ENCODE measurements at regions not wholly inside any gene's neighbourhood (a gene's known extent, or its start where the extent isn't known, plus 50 kb on each side); places are given as distances from the start of the nearest gene placed in this dataset.

DNA sequence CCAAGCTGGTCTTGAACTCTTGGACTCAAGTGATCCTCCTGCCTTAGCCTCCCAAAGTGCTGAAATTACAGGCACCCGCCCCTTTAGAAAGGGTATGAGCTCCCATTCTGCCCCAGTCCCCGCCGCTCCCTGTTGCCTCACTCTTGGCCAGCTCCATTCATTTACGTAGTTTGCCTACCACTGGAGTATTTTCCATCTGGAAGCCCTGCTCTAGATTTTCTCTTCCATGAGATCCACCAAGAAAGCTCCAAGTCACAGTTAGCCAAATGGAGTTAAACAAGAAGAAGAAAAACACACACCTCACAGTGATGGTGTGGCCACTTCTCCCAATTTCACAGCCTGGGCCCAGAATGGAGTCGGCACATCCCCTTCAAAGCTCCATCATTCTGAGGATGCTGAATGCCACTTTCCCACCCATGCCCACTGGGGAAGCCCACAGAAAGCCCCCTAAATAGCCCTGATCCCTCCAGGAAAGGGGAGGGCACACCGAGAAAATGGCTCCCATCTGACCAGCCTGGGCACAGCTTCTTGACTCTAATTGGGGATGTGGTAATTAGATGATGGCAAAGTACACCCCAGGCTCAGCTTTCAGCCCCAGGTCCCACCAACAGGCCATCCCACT, 381.2 kb downstream of the MN1 start:
- TF ChIP-seq, protein P1, sequence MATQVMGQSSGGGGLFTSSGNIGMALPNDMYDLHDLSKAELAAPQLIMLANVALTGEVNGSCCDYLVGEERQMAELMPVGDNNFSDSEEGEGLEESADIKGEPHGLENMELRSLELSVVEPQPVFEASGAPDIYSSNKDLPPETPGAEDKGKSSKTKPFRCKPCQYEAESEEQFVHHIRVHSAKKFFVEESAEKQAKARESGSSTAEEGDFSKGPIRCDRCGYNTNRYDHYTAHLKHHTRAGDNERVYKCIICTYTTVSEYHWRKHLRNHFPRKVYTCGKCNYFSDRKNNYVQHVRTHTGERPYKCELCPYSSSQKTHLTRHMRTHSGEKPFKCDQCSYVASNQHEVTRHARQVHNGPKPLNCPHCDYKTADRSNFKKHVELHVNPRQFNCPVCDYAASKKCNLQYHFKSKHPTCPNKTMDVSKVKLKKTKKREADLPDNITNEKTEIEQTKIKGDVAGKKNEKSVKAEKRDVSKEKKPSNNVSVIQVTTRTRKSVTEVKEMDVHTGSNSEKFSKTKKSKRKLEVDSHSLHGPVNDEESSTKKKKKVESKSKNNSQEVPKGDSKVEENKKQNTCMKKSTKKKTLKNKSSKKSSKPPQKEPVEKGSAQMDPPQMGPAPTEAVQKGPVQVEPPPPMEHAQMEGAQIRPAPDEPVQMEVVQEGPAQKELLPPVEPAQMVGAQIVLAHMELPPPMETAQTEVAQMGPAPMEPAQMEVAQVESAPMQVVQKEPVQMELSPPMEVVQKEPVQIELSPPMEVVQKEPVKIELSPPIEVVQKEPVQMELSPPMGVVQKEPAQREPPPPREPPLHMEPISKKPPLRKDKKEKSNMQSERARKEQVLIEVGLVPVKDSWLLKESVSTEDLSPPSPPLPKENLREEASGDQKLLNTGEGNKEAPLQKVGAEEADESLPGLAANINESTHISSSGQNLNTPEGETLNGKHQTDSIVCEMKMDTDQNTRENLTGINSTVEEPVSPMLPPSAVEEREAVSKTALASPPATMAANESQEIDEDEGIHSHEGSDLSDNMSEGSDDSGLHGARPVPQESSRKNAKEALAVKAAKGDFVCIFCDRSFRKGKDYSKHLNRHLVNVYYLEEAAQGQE (IDR thresholded peaks at IDR 0.05; ENCODE audit: insufficient read depth in 1 of 2, low read depth in 2 of 2, low read length in 2 of 2) = no peak
- TF ChIP-seq SIN3A (IDR thresholded peaks at IDR 0.05; ENCODE audit: borderline replicate concordance, insufficient read depth, low read length) (no peak), POLR2AphosphoS5 (IDR thresholded peaks at IDR 0.05; ENCODE audit: low read depth, low read length) (no peak), TAF1 (IDR thresholded peaks at IDR 0.05; ENCODE audit: borderline replicate concordance, insufficient read depth, low read length) (no peak), FOXP2 (optimal IDR thresholded peaks at IDR 0.05; ENCODE audit: borderline replicate concordance, extremely low read depth, extremely low read length, insufficient read depth) (no peak)

DNA sequence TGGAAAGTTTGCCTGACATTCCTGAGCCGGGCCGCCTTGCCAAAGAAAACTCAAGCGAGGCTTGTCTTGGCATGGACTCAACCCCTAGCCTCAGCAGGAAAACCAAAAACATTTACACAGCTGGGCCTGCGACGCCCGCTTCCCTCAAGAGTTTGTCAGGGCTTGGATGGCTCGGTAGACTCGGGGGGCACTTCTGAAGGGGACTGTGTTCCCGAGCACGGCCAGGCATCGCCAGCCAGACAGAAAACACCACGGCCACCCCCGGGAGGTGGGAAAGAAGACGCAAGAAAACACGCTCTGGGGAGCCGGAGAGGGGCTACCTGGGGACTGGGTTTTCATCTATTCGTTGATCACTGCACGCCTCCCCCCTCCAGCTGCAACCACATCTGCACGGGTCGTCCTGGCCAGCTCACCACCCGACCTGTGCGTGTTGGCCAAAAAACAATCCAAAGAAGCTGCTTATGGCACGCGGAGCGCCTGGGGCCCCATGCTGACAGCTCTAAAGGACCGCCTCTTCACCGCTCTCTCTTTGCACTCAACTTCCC, 380.7 kb downstream of the MN1 start:
- no peak for TF ChIP-seq FOXP2 (optimal IDR thresholded peaks at IDR 0.05; ENCODE audit: borderline replicate concordance, extremely low read depth, extremely low read length, insufficient read depth)
- no peak for TF ChIP-seq TAF1 (IDR thresholded peaks at IDR 0.05; ENCODE audit: borderline replicate concordance, insufficient read depth, low read length)
- no peak for TF ChIP-seq POLR2AphosphoS5 (IDR thresholded peaks at IDR 0.05; ENCODE audit: low read depth, low read length)
- no peak for TF ChIP-seq SIN3A (IDR thresholded peaks at IDR 0.05; ENCODE audit: borderline replicate concordance, insufficient read depth, low read length)
- TF ChIP-seq, protein P1 (IDR thresholded peaks at IDR 0.05; ENCODE audit: insufficient read depth in 1 of 2, low read depth in 2 of 2, low read length in 2 of 2) = peak in 1 of 2 experiments; percentile 44; a peak in 2 of 4 replicates

DNA sequence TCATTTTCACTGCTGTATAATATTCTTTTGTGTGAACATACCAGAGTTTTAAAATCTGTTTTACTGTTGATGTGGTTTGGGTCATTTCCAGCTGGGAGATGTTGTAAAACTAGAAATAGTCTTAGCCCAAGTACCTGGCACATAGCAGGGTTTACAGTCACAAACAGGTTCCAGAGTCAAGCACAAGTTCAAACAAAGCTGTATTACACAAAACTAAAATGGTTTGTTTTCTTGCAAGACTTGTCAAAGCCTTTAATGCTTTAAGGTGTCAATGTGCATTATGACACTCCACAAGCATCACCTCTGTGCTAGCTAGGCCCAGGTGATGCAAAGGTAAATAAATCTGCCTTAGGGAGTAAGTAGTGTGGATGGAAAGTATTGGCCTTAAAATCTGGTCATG, 379.1 kb downstream of the MN1 start:
- TF ChIP-seq, protein P1 (IDR thresholded peaks at IDR 0.05; ENCODE audit: insufficient read depth in 1 of 2, low read depth in 2 of 2, low read length in 2 of 2) = no peak
- no peak for TF ChIP-seq FOXP2 (optimal IDR thresholded peaks at IDR 0.05; ENCODE audit: borderline replicate concordance, extremely low read depth, extremely low read length, insufficient read depth)
- TF ChIP-seq TAF1 (IDR thresholded peaks at IDR 0.05; ENCODE audit: borderline replicate concordance, insufficient read depth, low read length) = no peak
- TF ChIP-seq POLR2AphosphoS5 (IDR thresholded peaks at IDR 0.05; ENCODE audit: low read depth, low read length) = no peak
- no peak for TF ChIP-seq SIN3A (IDR thresholded peaks at IDR 0.05; ENCODE audit: borderline replicate concordance, insufficient read depth, low read length)

DNA sequence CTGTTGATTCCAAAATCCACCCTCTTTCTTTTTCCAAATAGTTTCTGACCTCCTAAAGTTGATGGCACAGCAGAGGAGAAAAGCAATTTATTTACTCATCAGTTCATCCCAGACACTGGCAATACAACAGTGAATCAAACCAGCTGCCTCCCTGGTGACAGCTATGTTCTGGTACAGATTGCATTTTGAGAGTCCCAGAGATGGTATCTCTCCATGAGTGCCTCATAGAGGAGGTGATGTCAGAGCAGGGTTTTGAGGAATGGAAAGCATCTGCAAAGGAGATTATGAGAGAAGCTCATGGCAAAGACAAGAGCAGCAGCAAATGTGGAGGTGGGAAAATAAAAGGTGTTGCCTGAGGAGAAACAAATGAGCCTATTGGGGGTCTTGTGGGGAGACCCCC, 377.2 kb downstream of the MN1 start:
- TF ChIP-seq TAF1 (IDR thresholded peaks at IDR 0.05; ENCODE audit: borderline replicate concordance, insufficient read depth, low read length) = no peak
- TF ChIP-seq, protein P1 (IDR thresholded peaks at IDR 0.05; ENCODE audit: insufficient read depth in 1 of 2, low read depth in 2 of 2, low read length in 2 of 2) = no peak
- TF ChIP-seq POLR2AphosphoS5 (IDR thresholded peaks at IDR 0.05; ENCODE audit: low read depth, low read length) = no peak
- TF ChIP-seq FOXP2 (optimal IDR thresholded peaks at IDR 0.05; ENCODE audit: borderline replicate concordance, extremely low read depth, extremely low read length, insufficient read depth) = no peak

Data from PFSK-1 (cell line).